IPS-20b (cell line): ENCODE measurements at regions not wholly inside any gene's neighbourhood (a gene's known extent, or its start where the extent isn't known, plus 50 kb on each side); places are given as distances from the start of the nearest gene placed in this dataset.
"Not testable (repeated sequence)": the region's sequence is repeated elsewhere in the genome, so short reads cannot be mapped to it uniquely, and the experiment has no call there.

Source experiments
- H3K27ac ChIP-seq: one replicate; pipeline ENCODE4 v1.5.1; 2013; ENCODE audit warnings: low read length
- H3K27me3 ChIP-seq: 2 replicates; pipeline ENCODE4 v1.6.1; 2013; ENCODE audit warnings: mild to moderate bottlenecking, low read length, inconsistent platforms; ENCODE audit not compliant: insufficient read depth
- H3K36me3 ChIP-seq: 2 replicates; pipeline ENCODE4 v1.6.1; 2013; ENCODE audit warnings: low read depth, mild to moderate bottlenecking, inconsistent platforms, low read length, moderate library complexity; ENCODE audit not compliant: insufficient read depth
- H3K4me1 ChIP-seq: 2 replicates; pipeline ENCODE4 v1.6.1; 2013; ENCODE audit warnings: mild to moderate bottlenecking, control low read depth, inconsistent platforms, low read length, moderate library complexity; ENCODE audit not compliant: insufficient read depth
- H3K4me3 ChIP-seq: 2 replicates; pipeline ENCODE4 v1.5.1; 2013; ENCODE audit warnings: mild to moderate bottlenecking, low read length, inconsistent platforms
- H3K9ac ChIP-seq: 2 replicates; pipeline ENCODE4 v1.6.1; 2013; ENCODE audit warnings: low read depth, mild to moderate bottlenecking, inconsistent platforms, low read length, moderate library complexity
- H3K9me3 ChIP-seq: 2 replicates; pipeline ENCODE4 v1.6.1; 2013; ENCODE audit warnings: mild to moderate bottlenecking, low read depth, low read length, inconsistent platforms; ENCODE audit not compliant: insufficient read depth

DNA sequence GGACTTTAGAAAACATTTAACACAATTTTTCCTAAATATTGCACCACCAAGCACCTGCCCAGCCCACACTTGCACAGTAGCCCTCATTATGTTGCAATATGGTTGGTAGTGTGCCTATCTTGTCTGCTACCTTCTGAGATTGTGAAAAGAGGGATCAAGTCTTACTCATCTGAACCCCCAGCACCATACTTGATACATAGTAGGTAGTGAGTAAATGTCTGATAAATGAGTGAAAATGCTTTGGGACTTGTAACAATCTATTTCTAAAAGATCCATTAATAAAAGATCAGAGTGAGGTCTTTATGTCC, 118.4 kb upstream of the MED14 start:
- no peaks in the 10 kb centered on the region for H3K27me3 ChIP-seq

DNA sequence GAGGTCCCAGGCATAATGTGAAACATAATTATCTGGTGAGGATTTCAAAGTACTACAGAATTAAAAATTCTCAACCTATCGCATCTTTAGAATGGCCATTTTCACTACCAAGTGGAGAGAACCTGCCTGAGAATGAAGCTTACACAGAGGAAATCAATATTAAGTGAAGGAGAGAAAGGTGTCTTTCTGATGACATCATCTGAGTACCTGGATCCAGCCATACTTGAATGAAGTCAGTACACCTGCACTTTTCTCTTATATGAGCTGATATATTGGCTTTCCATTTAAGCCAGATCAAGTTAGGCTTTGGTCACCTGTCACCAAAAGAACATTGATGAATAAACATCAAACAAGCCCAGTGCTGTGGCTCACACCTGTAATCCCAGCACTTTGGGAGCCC, 118.9 kb upstream of the MED14 start:
- Histone ChIP-seq H3K4me3 (no peak overlapping the region), H3K36me3 (no peaks in the 10 kb centered on the region), H3K27ac (peak overlapping the region; percentile 89), H3K4me1 (peaks cover 18% of the 10 kb centered on the region; the same call in 1 of the 2 replicates), H3K27me3 (no peaks in the 10 kb centered on the region), H3K9ac (peak overlapping the region; percentile 76; the same call in 1 of the 2 replicates), H3K9me3 (no peaks in the 10 kb centered on the region)

More for the DNA sequence above, 118.4 kb upstream of the MED14 start:
- no peaks in the 10 kb centered on the region for H3K9me3 ChIP-seq
- H3K9ac ChIP-seq: peak overlapping the region; percentile 76
- H3K4me3 ChIP-seq: 0 out of 2 replicates have a peak overlapping the region, but pooled peaks have one; percentile 2
- peak overlapping the region; percentile 89 for H3K27ac ChIP-seq
- H3K36me3 ChIP-seq: no peaks in the 10 kb centered on the region
- peaks cover 18% of the 10 kb centered on the region; the same call in 1 of the 2 replicates for H3K4me1 ChIP-seq

DNA sequence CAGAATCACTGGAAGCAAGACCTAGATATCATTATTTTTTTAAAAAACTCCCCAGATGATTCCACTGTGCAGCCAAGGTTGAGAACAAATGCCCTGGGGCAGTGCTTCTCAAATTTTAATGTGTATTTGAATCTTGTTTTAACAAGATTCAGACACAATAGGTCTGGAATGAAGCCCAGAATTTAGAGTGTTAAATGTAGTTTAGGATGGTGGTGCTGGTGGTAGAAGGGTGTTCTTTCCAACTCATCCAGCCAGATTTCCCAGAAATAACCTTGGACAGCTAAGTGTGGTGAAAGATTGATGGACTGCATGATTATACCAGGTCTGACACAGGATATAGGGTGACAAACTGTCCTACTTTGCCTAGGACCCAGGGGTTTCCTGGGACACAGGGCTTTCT, 120.1 kb upstream of the MED14 start:
- no peak overlapping the region for H3K9ac ChIP-seq
- H3K9me3 ChIP-seq: no peaks in the 10 kb centered on the region
- no peaks in the 10 kb centered on the region for H3K36me3 ChIP-seq
- peak overlapping the region; percentile 89 for H3K27ac ChIP-seq
- H3K4me3 ChIP-seq: no peak overlapping the region
- no peaks in the 10 kb centered on the region for H3K27me3 ChIP-seq
- peaks cover 18% of the 10 kb centered on the region; the same call in 1 of the 2 replicates for H3K4me1 ChIP-seq

DNA sequence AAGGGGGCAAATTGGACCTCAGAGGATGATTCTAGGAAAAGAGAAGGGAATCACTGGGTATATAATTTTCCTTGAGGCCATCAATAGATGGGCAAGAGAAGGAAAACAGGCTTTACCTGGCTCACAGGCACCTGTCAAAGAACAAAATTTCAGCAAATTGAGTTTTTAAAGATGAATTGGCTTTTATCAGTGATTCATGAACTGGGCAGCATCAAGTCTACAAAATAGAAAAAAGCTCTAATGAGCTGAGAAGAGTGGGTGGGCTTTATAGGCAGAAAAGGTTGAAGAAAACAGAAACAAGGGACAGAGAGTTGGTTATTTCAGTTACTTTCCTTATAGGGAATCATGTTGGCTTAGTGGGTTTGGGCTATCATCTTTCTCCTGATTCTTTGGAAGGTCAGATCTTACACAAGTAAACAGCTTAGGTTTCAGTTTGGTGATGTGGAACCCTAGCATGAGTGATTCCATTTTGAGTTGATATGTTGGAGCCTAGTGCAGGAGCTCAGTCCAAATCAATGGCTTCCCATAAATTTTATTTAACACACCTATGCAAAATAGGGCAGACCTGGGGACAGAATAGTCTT, 120.7 kb upstream of the MED14 start:
- Histone ChIP-seq H3K27me3 (no peaks in the 10 kb centered on the region), H3K27ac (no peak overlapping the region), H3K4me3 (no peak overlapping the region), H3K36me3 (no peaks in the 10 kb centered on the region), H3K9me3 (peaks cover 3% of the 10 kb centered on the region), H3K9ac (no peak overlapping the region), H3K4me1 (peaks cover 18% of the 10 kb centered on the region; the same call in 1 of the 2 replicates)

DNA sequence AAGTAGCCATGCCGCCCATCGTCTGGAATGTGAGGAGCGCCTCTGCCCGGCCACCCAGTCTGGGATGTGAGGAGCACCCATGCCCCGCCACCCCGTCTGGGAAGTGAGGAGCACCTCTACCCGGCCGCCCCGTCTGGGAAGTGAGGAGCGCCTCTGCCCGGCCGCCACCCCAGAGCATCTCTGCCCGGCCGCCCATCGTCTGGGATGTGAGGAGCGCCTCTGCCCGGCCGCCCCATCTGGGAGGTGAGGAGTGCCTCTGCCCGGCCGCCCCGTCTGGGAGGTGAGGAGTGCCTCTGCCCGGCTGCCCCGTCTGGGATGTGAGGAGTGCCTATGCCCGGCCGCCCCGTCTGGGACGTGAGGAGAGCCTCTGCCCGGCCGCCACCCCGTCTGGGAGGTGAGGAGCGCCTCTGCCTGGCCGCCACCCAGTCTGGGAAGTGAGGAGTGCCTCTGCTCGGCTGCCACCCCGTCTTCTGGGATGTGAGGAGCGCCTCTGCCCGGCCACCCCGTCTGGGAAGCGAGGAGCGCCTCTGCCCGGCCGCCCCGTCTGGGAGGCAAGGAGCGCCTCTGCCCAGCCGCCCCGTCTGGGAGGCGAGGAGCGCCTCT, 126.7 kb upstream of the MED14 start:
- not testable (repeated sequence) for H3K4me1 ChIP-seq, H3K4me3 ChIP-seq, H3K36me3 ChIP-seq, H3K9ac ChIP-seq, H3K27ac ChIP-seq, H3K27me3 ChIP-seq
- peaks cover 14% of the 10 kb centered on the region for H3K9me3 ChIP-seq

DNA sequence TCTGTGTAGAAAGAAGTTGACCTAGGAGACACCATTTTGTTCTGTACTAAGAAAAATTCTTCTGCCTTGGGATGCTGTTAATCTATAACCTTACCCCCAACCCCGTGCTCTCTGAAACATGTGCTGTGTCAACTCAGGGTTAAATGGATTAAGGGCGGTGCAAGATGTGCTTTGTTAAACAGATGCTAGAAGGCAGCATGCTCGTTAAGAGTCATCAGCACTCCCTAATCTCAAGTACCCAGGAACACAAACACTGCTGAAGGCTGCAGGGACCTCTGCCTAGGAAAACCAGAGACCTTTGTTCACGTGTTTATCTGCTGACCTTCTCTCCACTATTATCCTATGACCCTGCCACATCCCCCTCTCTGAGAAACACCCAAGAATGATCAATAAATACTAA, 127.9 kb upstream of the MED14 start:
- not testable (repeated sequence) for H3K36me3 ChIP-seq, H3K9ac ChIP-seq, H3K27me3 ChIP-seq, H3K27ac ChIP-seq, H3K4me1 ChIP-seq, H3K4me3 ChIP-seq
- H3K9me3 ChIP-seq: peaks cover 14% of the 10 kb centered on the region

DNA sequence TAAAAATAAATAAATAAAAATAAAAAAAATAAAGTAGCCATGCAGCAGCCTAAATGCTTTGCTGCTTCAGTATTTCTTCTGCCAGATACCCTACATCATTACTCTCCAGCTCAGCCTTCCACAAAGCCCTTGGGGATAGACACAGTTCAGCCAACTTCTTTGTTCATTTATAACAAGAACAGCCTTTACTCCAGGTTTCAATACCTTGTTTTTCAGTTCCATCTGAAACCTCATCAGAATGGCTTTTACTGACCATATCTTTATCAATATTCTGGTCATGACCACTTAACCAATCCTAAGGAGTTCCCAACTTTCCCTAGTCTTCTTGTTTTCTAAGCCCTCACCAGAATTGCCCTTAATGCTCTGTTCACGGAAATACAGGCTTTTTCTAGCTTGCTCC, 128.3 kb upstream of the MED14 start:
- H3K27ac ChIP-seq: no peak overlapping the region
- H3K36me3 ChIP-seq: no peaks in the 10 kb centered on the region
- H3K27me3 ChIP-seq: no peaks in the 10 kb centered on the region
- no peaks in the 10 kb centered on the region; the same call in 1 of the 2 replicates for H3K4me1 ChIP-seq
- peaks cover 14% of the 10 kb centered on the region for H3K9me3 ChIP-seq
- H3K4me3 ChIP-seq: no peak overlapping the region
- no peak overlapping the region for H3K9ac ChIP-seq

DNA sequence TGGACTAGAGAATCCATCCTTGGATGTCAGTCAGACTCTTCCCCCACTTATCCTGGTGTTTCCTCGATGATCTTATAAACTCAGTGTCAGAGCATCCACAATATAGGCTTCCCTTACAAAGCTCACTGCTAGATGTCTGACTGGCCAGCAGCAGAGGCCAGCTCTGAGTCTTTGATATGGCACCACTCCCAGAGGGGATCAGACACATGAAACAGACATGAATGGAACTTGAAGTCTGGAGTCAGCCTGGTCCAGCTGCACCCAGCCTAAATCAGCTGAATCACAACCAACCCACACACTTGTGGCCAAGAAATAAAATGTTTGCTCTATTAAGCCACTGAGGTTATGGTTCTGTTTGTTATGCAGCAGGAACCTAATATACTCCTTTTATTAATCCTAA, 129.6 kb upstream of the MED14 start:
- Histone ChIP-seq H3K4me3 (no peak overlapping the region), H3K9me3 (peaks cover 14% of the 10 kb centered on the region), H3K27ac (no peak overlapping the region), H3K9ac (no peak overlapping the region), H3K4me1 (no peaks in the 10 kb centered on the region; the same call in 1 of the 2 replicates), H3K36me3 (no peaks in the 10 kb centered on the region), H3K27me3 (no peaks in the 10 kb centered on the region)

DNA sequence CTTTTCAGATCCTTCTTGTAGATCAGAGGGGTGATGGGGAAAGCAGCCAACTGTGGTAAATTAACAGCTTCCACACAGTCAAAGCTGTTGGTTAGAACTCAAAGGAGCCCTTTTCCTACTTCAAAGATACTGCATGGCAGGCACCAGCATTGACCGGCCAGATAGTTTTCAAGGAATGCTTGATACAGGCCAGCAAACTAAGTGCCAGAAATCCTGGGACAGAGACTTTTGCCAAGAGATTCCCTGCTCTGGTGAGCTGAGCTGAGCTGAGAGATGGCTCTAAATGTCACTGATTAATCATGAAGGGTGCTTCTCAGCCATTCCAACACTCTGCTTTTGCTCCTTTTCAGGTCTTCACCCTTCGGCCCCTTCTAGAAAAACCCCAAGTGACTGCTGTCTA, 131.6 kb upstream of the MED14 start:
- Histone ChIP-seq H3K36me3 (no peaks in the 10 kb centered on the region), H3K27ac (no peak overlapping the region), H3K9me3 (peaks cover 6% of the 10 kb centered on the region), H3K27me3 (no peaks in the 10 kb centered on the region), H3K4me1 (no peaks in the 10 kb centered on the region; the same call in 1 of the 2 replicates), H3K4me3 (no peak overlapping the region), H3K9ac (no peak overlapping the region)

DNA sequence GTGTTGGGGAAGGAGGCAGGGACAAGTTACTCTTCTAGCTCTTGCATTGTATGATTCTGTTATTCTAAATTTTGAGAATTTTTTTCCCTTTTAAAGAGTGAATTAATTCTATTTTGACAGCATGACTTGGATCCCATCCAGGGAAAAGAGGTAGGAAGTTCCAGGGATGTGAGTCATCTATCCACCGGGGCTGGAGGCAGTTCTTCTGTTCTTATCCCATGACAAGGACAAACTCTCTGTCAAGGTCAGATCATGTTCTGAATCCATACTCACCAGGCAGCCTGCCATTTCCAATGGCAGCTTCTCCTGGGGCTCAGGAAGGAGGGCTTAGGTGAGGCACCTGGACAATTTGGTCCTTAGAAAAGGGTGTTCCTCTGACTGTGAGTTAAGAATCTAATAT, 132.0 kb upstream of the MED14 start:
- peaks cover 6% of the 10 kb centered on the region for H3K9me3 ChIP-seq
- H3K4me1 ChIP-seq: no peaks in the 10 kb centered on the region; the same call in 1 of the 2 replicates
- H3K36me3 ChIP-seq: no peaks in the 10 kb centered on the region
- H3K9ac ChIP-seq: no peak overlapping the region
- H3K4me3 ChIP-seq: no peak overlapping the region
- no peak overlapping the region for H3K27ac ChIP-seq
- H3K27me3 ChIP-seq: no peaks in the 10 kb centered on the region

DNA sequence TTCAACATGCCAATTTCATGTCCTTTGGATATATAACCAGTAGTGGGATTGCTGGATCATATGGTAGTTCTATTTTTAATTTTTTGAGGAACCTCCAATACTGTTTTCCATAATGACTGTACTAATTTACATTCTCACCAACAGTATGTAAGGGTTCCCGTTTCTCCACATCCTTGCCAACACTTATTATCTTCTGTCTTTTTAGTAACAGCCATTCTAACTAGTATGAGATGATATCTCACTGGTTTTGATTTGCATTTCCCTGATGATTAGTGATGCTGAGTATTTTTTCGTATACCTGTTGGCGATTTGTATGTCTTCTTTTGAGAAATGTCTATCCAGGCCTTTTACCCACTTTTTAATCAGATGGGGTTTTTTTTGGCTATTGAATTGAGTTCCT, 133.5 kb upstream of the MED14 start:
- H3K4me3 ChIP-seq: no peak overlapping the region
- no peak overlapping the region for H3K27ac ChIP-seq
- no peaks in the 10 kb centered on the region; the same call in 1 of the 2 replicates for H3K4me1 ChIP-seq
- H3K36me3 ChIP-seq: no peaks in the 10 kb centered on the region
- no peak overlapping the region for H3K9ac ChIP-seq
- no peaks in the 10 kb centered on the region for H3K27me3 ChIP-seq
- peaks cover 2% of the 10 kb centered on the region for H3K9me3 ChIP-seq

DNA sequence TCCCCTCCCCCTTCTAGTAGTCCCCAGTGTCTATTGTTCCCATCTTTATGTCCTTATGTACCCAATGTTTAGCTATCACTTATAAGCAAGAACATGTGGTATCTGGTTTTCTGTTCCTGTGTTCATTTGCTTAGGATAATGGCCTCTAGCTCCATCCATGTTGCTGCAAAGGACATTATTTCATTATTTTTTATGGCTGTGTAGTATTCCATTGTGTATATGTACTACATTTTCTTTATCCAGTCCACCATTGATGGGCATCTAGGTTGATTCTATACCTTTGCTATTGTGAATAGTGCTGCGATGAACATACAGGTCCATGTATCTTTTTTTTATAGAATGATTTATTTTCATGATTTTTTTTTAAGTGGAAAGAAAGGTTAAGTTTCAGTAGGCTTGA, 135.6 kb upstream of the MED14 start:
- not testable (repeated sequence) for H3K9me3 ChIP-seq, H3K27me3 ChIP-seq, H3K27ac ChIP-seq, H3K9ac ChIP-seq, H3K4me3 ChIP-seq, H3K36me3 ChIP-seq, H3K4me1 ChIP-seq
